T-cell (primary cell): ENCODE measurements at regions not wholly inside any gene's neighbourhood (a gene's known extent, or its start where the extent isn't known, plus 50 kb on each side); places are given as distances from the start of the nearest gene placed in this dataset.

Source experiments
- ATAC-seq, 4 experiments: fragments of 200-7000 bp in 3 of 4; fragments of 150-1000 bp in 1 of 4; cut with Tn5 transposase; replicated peaks in 1 of 4; 1 replicate in 3 of 4; 2 replicates in 1 of 4; pipeline ENCODE4 v1.10.0; 2021; ENCODE audit warnings: moderate library complexity in 3 of 4, mild to moderate bottlenecking in 2 of 4, moderate number of reproducible peaks in 1 of 4
- CTCF ChIA-PET, 2 donors: fragments of 300-600 bp; sonication (Branson Sonifier 250); formaldehyde crosslinking; loops; one replicate each; lab custom pipeline; 2022; ENCODE audit warnings: antibody characterized with exemption in 2 of 2; lab: Charles Lee
- POLR2A ChIA-PET, 2 donors: fragments of 300-600 bp; sonication (Branson Sonifier 250); formaldehyde crosslinking; loops; one replicate each; lab custom pipeline; 2022; ENCODE audit warnings: antibody characterized with exemption in 2 of 2; lab: Charles Lee
- DNase-seq, 35 experiments: peaks; one replicate each; pipeline versions ENCODE4 v3.0.0 to v3.0.0-alpha.2; 2013 to 2023
- H3K27ac ChIP-seq: one replicate; pipeline ENCODE4 v1.5.1; 2013; ENCODE audit warnings: low read length
- H3K27me3 ChIP-seq, 2 experiments: replicated peaks in 1 of 2; 1 replicate in 1 of 2; 2 replicates in 1 of 2; pipeline versions ENCODE4 v1.6.1 to v1.7.0; 2013; ENCODE audit warnings: low read length in 1 of 2, mixed read lengths in 1 of 2; ENCODE audit not compliant: control insufficient read depth in 2 of 2, insufficient read depth in 2 of 2; ENCODE audit errors: extremely low read depth in 1 of 2
- H3K36me3 ChIP-seq, 2 donors: 1 replicate in 1 of 2; 2 replicates in 1 of 2; pipeline versions ENCODE4 v1.6.1 to v1.7.0; 2013; ENCODE audit warnings: low read length in 1 of 2; ENCODE audit not compliant: control insufficient read depth in 2 of 2, insufficient read depth in 1 of 2; ENCODE audit errors: extremely low read depth in 1 of 2
- H3K4me1 ChIP-seq, 2 experiments: 1 replicate in 1 of 2; 2 replicates in 1 of 2; pipeline versions ENCODE4 v1.6.1 to v1.7.0; 2013; ENCODE audit warnings: low read length in 2 of 2, mixed read lengths in 1 of 2; ENCODE audit not compliant: insufficient read depth in 2 of 2, control insufficient read depth in 1 of 2; ENCODE audit errors: extremely low read depth in 1 of 2
- H3K4me3 ChIP-seq, 2 donors: 1 replicate in 1 of 2; 2 replicates in 1 of 2; pipeline versions ENCODE4 v1.5.1 to v1.7.0; 2013; ENCODE audit warnings: mild to moderate bottlenecking in 2 of 2, low read length in 1 of 2, moderate library complexity in 1 of 2; ENCODE audit not compliant: control insufficient read depth in 1 of 2; ENCODE audit errors: extremely low read depth in 1 of 2
- H3K9me3 ChIP-seq: 2 replicates; pipeline ENCODE4 v1.7.0; 2013
- H3K27ac Mint-ChIP-seq, 2 donors: one replicate each; pipeline ENCODE4 v1.8.0; 2020 to 2021; ENCODE audit warnings: mild to moderate bottlenecking in 2 of 2, mixed read lengths in 2 of 2
- H3K27me3 Mint-ChIP-seq, 2 donors: one replicate each; pipeline ENCODE4 v1.8.0; 2021 to 2022; ENCODE audit warnings: mixed read lengths in 2 of 2
- H3K36me3 Mint-ChIP-seq: one replicate; pipeline ENCODE4 v1.8.0; 2021; ENCODE audit warnings: mixed read lengths
- H3K4me1 Mint-ChIP-seq, 3 donors: one replicate each; pipeline ENCODE4 v1.8.0; 2020 to 2022; ENCODE audit warnings: mixed read lengths in 3 of 3, mild to moderate bottlenecking in 1 of 3
- H3K4me3 Mint-ChIP-seq, 3 donors: one replicate each; pipeline ENCODE4 v1.8.0; 2020 to 2022; ENCODE audit warnings: mild to moderate bottlenecking in 3 of 3, mixed read lengths in 3 of 3, moderate library complexity in 3 of 3
- H3K9me3 Mint-ChIP-seq, 3 donors: one replicate each; pipeline ENCODE4 v1.8.0; 2020 to 2022; ENCODE audit warnings: mixed read lengths in 3 of 3
- WGBS: methylation state at CpG from one replicate; pipeline ENCODE4 v1.1.5; 2013; ENCODE audit warnings: missing lambda C conversion rate; ENCODE audit not compliant: insufficient coverage; 5-methylcytosine and 5-hydroxymethylcytosine counted together

DNA sequence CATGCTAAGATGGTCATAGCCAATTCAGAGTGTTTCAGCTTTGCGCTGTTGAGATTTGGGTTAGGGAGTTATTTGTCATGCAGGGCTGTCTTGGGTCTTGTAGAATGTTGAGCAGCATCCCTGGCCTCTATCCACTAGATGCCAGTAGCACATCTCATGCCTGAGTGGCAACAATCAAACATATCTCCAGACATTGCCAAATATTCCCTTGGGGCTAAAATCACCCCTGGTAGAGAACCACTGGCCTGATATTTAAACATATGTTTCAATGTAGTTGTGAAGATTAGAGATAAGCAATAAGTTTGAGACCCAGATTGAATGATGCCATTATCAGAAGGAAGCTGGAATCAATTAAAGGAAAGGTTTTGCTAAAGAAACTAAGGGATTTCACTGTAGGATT, 463.3 kb downstream of the DOK5 start:
- CTCF ChIA-PET: no interaction called here
- Mint-ChIP-seq H3K9me3 (peaks cover 0 to 8% (median 0%) of the 10 kb centered on the region in 3 donors), H3K27me3 (no peaks in the 10 kb centered on the region), H3K4me3 (no peak overlapping the region), H3K27ac (no peak overlapping the region), H3K4me1 (no peaks in the 10 kb centered on the region), H3K36me3 (no peaks in the 10 kb centered on the region)
- POLR2A ChIA-PET: no interaction called here
- DNase-seq (no peak), ATAC-seq (no peak)
- Histone ChIP-seq H3K4me3 (no peak overlapping the region), H3K4me1 (no peaks in the 10 kb centered on the region), H3K36me3 (no peaks in the 10 kb centered on the region), H3K27me3 (no peaks in the 10 kb centered on the region), H3K9me3 (no peaks in the 10 kb centered on the region), H3K27ac (no peak overlapping the region)
- 100% methylated on average over 1 of the region's 1 CpG for WGBS

DNA sequence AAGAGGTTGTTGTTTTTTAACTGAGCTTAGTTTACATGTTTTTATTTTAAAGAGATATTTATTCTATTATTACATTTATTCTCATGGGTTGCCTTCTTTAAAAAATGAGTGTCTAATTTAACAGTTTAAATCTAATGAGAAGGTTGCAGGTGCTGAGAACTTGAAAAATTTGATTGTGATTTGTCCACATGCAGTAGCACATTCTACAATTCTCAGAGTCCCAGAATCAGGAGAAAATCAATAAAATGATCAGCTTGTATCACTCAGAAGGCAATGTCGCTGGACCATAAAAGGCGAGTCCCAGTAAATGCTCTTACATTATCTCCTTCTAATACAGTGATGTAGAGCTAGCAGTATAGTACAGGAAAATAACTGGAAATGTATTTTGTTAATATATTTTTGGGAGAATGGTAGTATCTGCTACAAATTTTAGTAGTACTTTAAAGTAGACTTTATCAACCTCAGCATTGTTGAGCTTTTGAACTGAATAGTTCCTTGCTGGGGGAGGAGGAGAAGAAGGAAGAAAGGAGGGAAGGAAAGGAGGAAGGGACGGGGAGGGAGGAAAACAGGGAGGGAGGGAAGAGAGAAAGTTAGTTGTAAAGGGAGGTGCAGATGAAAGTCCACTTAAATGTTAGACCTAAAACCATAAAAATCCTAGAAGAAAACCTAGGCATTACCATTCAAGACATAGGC, 458.0 kb downstream of the DOK5 start:
- ChIA-PET POLR2A (no interaction called here), CTCF (no interaction called here)
- ATAC-seq (no peak), DNase-seq (no peak)
- WGBS: no CpG with 5 or more reads among the region's 3 CpGs
- Histone ChIP-seq H3K27me3 (no peaks in the 10 kb centered on the region), H3K4me1 (no peaks in the 10 kb centered on the region), H3K4me3 (no peak overlapping the region), H3K36me3 (no peaks in the 10 kb centered on the region), H3K27ac (no peak overlapping the region), H3K9me3 (no peaks in the 10 kb centered on the region)
- no peak overlapping the region for H3K27ac Mint-ChIP-seq
- H3K4me3 Mint-ChIP-seq: no peak overlapping the region
- H3K27me3 Mint-ChIP-seq: no peaks in the 10 kb centered on the region
- no peaks in the 10 kb centered on the region for H3K36me3 Mint-ChIP-seq
- H3K9me3 Mint-ChIP-seq: peaks cover 0 to 19% (median 13%) of the 10 kb centered on the region in 3 donors
- no peaks in the 10 kb centered on the region for H3K4me1 Mint-ChIP-seq

DNA sequence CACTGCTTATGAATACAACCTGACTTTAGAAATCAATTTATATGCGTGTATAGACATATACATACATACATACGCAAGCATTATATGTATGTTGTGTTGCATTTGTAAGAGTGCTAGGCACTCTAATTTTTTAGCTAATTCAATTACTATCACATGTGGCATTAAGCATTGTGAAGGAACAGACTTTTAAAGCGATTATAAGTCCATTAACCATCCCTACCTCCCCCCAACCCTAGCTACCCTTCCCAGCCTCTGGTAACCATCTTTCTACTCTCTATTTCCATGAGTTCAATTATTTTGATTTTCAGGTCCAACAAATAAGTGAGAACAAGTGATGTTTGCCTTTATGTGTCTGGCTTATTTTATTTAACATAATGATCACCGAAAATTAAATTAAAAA, 453.8 kb downstream of the DOK5 start:
- no peaks in the 10 kb centered on the region for H3K27me3 Mint-ChIP-seq
- peaks cover 0 to 19% (median 13%) of the 10 kb centered on the region in 3 donors for H3K9me3 Mint-ChIP-seq
- no peak for ATAC-seq
- H3K4me3 ChIP-seq: no peak overlapping the region
- H3K27ac Mint-ChIP-seq: no peak overlapping the region
- no peak overlapping the region for H3K4me3 Mint-ChIP-seq
- WGBS: no CpG with 5 or more reads among the region's 4 CpGs
- H3K27me3 ChIP-seq: no peaks in the 10 kb centered on the region
- no peaks in the 10 kb centered on the region for H3K4me1 ChIP-seq
- H3K4me1 Mint-ChIP-seq: no peaks in the 10 kb centered on the region
- DNase-seq: no peak
- H3K36me3 Mint-ChIP-seq: no peaks in the 10 kb centered on the region
- ChIA-PET CTCF (no interaction called here), POLR2A (no interaction called here)
- H3K36me3 ChIP-seq: no peaks in the 10 kb centered on the region
- no peak overlapping the region for H3K27ac ChIP-seq
- H3K9me3 ChIP-seq: no peaks in the 10 kb centered on the region

DNA sequence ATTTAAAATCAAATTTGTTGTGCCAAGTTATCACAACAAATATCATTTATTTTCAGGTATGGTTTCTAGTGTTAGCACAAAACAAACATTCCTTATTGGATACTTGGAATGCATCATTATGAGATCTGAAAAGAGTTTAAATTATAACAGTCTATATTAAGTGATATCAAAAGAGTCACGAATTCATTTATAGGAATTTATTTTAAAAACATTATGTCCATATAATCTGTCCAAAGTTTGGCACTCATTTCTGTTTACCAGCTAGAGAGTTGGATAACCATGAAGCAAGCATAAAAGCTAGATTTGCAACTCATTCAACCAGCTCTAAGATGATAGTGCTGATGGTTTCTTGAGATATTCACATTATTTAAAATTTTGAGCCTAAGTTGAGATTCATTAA, 453.2 kb downstream of the DOK5 start:
- ChIA-PET POLR2A (no interaction called here), CTCF (no interaction called here)
- no peaks in the 10 kb centered on the region for H3K4me1 Mint-ChIP-seq
- H3K4me1 ChIP-seq: no peaks in the 10 kb centered on the region
- H3K27me3 Mint-ChIP-seq: no peaks in the 10 kb centered on the region
- DNase-seq (no peak), ATAC-seq (no peak)
- no peak overlapping the region for H3K4me3 Mint-ChIP-seq
- no peaks in the 10 kb centered on the region for H3K9me3 ChIP-seq
- no peak overlapping the region for H3K4me3 ChIP-seq
- no CpG with 5 or more reads among the region's 1 CpG for WGBS
- H3K36me3 Mint-ChIP-seq: no peaks in the 10 kb centered on the region
- no peak overlapping the region for H3K27ac Mint-ChIP-seq
- no peaks in the 10 kb centered on the region for H3K27me3 ChIP-seq
- no peak overlapping the region for H3K27ac ChIP-seq
- peaks cover 0 to 22% (median 12%) of the 10 kb centered on the region in 3 donors for H3K9me3 Mint-ChIP-seq
- no peaks in the 10 kb centered on the region for H3K36me3 ChIP-seq

DNA sequence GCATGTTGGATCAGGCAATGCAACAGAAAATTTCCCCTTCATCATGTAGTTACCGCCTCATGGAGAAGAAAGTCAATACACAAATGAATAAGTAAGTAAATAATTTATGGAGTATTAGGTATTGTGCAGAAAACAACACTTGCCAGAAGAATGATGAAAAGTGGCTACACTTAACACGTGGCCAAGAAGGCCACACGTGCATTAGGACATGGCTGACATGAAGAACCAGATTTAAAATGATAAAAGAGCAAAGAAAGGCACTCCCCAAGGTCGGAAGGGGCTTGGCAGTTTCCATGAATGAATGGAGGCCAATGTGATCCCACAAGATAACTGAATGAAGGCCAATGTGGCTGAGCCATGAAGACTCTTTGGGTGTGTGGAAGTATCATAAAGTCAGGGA, 447.2 kb downstream of the DOK5 start:
- Histone ChIP-seq H3K36me3 (no peaks in the 10 kb centered on the region), H3K4me1 (no peaks in the 10 kb centered on the region), H3K4me3 (no peak overlapping the region), H3K9me3 (no peaks in the 10 kb centered on the region), H3K27me3 (no peaks in the 10 kb centered on the region), H3K27ac (no peak overlapping the region)
- POLR2A ChIA-PET: no interaction called here
- Mint-ChIP-seq H3K27me3 (no peaks in the 10 kb centered on the region), H3K9me3 (peaks cover 0 to 8% (median 4%) of the 10 kb centered on the region in 3 donors), H3K27ac (no peak overlapping the region), H3K4me1 (no peaks in the 10 kb centered on the region), H3K4me3 (no peak overlapping the region), H3K36me3 (no peaks in the 10 kb centered on the region)
- 31% methylated on average over 3 of the region's 4 CpGs for WGBS
- DNase-seq: no peak
- no peak for ATAC-seq
- CTCF ChIA-PET: no interaction called here

DNA sequence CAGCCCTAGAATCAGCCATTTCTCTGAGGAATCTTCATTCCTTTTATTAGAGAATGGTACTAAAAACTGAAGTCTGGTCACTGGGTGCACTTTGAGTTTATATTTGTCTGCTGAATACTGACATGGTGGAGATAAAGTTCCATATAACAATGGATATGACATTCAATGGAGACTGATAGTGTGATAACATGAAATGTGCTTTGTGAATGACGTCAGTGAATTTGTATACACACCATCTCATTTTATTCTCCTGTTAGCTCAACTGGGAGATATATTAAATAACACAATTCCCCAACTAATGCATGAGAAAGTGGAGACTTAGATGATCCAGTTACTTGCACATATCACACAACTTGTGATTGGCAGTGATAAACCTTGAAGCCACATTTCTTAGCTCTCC, 446.7 kb downstream of the DOK5 start:
- no peak for ATAC-seq
- no peak for DNase-seq
- ChIA-PET POLR2A (no interaction called here), CTCF (no interaction called here)
- Histone ChIP-seq H3K9me3 (no peaks in the 10 kb centered on the region), H3K27ac (no peak overlapping the region), H3K4me3 (no peak overlapping the region), H3K27me3 (no peaks in the 10 kb centered on the region), H3K4me1 (no peaks in the 10 kb centered on the region), H3K36me3 (no peaks in the 10 kb centered on the region)
- Mint-ChIP-seq H3K36me3 (no peaks in the 10 kb centered on the region), H3K27ac (no peak overlapping the region), H3K4me1 (no peaks in the 10 kb centered on the region), H3K4me3 (no peak overlapping the region), H3K27me3 (no peaks in the 10 kb centered on the region), H3K9me3 (peaks cover 0 to 8% (median 4%) of the 10 kb centered on the region in 3 donors)
- no CpG with 5 or more reads among the region's 1 CpG for WGBS

DNA sequence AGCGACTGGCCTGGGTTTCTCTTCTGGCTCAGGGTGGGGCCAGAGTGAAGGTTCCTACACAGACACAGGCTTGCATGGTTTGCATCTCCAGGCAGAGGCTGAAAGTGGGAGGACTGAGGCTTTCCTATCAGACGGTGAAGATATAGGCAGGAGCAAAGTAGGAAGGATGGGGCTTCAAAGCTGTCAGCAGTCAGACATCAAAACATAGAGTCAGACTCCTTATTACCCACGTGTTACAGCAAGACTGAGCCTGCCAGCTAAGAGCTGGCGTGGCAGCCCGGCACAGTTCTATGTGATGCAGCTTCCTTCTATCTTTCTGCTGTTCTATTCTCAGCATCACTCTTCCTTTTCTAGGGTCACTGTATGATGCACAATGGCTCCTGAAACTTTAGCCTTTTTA, 445.1 kb downstream of the DOK5 start:
- no peaks in the 10 kb centered on the region for H3K4me1 Mint-ChIP-seq
- H3K9me3 Mint-ChIP-seq: peaks cover 2 to 11% (median 8%) of the 10 kb centered on the region in 3 donors
- ChIA-PET POLR2A (no interaction called here), CTCF (no interaction called here)
- no peak for DNase-seq
- no peak overlapping the region for H3K27ac Mint-ChIP-seq
- H3K36me3 ChIP-seq: no peaks in the 10 kb centered on the region
- no peaks in the 10 kb centered on the region for H3K27me3 ChIP-seq
- no peak overlapping the region for H3K27ac ChIP-seq
- no peaks in the 10 kb centered on the region for H3K9me3 ChIP-seq
- no peak overlapping the region for H3K4me3 Mint-ChIP-seq
- no peaks in the 10 kb centered on the region for H3K27me3 Mint-ChIP-seq
- whole genome bisulfite sequencing: 75% methylated on average over 4 of the region's 5 CpGs
- no peaks in the 10 kb centered on the region for H3K36me3 Mint-ChIP-seq
- ATAC-seq: no peak
- H3K4me1 ChIP-seq: no peaks in the 10 kb centered on the region
- H3K4me3 ChIP-seq: no peak overlapping the region
